Endothelial cell (in vitro differentiated cells): ENCODE measurements at regions not wholly inside any gene's neighbourhood (a gene's known extent, or its start where the extent isn't known, plus 50 kb on each side); places are given as distances from the start of the nearest gene placed in this dataset.

Source experiments
- DNase-seq: peaks from one replicate; pipeline ENCODE4 v3.0.0; 2021; ENCODE audit warnings: low spot score
- H3K27ac Mint-ChIP-seq: one replicate; pipeline ENCODE4 v1.8.0; 2021; ENCODE audit warnings: mixed read lengths, inconsistent platforms; ENCODE audit not compliant: unreplicated experiment
- H3K27me3 Mint-ChIP-seq: one replicate; pipeline ENCODE4 v1.8.0; 2021; ENCODE audit warnings: mild to moderate bottlenecking, moderate library complexity, mixed read lengths, inconsistent platforms; ENCODE audit not compliant: unreplicated experiment
- H3K36me3 Mint-ChIP-seq: one replicate; pipeline ENCODE4 v1.8.0; 2021; ENCODE audit warnings: mild to moderate bottlenecking, low read depth, mixed read lengths, inconsistent platforms; ENCODE audit not compliant: unreplicated experiment
- H3K4me1 Mint-ChIP-seq: one replicate; pipeline ENCODE4 v1.8.0; 2021; ENCODE audit warnings: mild to moderate bottlenecking, mixed read lengths, inconsistent platforms; ENCODE audit not compliant: unreplicated experiment
- H3K4me3 Mint-ChIP-seq: one replicate; pipeline ENCODE4 v1.8.0; 2021; ENCODE audit warnings: mild to moderate bottlenecking, mixed read lengths, inconsistent platforms; ENCODE audit not compliant: unreplicated experiment
- H3K9me3 Mint-ChIP-seq: one replicate; pipeline ENCODE4 v1.8.0; 2021; ENCODE audit warnings: mixed read lengths, inconsistent platforms; ENCODE audit not compliant: unreplicated experiment
- TF ChIP-seq, protein P1 (sequence below): fragments of 200-600 bp; sonication (generic); IDR thresholded peaks from one replicate; pipeline ENCODE4 v1.5.0; 2021; ENCODE audit warnings: antibody characterized with exemption; ENCODE audit not compliant: unreplicated experiment

DNA sequence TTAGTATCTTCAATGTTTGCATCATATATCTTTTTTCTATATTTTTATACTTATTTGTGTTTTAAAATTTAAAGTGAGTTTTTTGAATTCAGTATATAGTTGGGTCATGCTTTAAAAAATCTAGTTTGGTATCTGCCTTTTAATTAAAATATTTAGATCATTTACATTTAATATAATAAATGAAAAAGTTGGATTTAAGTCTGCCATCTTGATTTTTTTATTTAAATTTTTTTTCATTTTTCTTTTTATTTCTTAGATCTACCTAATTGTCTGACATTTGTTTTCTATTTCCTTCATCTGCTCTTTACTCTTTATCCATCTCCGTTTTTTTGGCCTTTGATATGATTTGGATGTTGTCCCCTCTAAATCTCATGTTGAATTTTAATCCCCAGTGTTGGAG, 50.0 kb upstream of the N4BP1 start:
- no peaks in the 10 kb centered on the region for H3K27me3 Mint-ChIP-seq
- no peaks in the 10 kb centered on the region for H3K9me3 Mint-ChIP-seq
- no peaks in the 10 kb centered on the region for H3K4me1 Mint-ChIP-seq
- no peak for DNase-seq
- no peak overlapping the region for H3K4me3 Mint-ChIP-seq
- TF ChIP-seq, protein P1, sequence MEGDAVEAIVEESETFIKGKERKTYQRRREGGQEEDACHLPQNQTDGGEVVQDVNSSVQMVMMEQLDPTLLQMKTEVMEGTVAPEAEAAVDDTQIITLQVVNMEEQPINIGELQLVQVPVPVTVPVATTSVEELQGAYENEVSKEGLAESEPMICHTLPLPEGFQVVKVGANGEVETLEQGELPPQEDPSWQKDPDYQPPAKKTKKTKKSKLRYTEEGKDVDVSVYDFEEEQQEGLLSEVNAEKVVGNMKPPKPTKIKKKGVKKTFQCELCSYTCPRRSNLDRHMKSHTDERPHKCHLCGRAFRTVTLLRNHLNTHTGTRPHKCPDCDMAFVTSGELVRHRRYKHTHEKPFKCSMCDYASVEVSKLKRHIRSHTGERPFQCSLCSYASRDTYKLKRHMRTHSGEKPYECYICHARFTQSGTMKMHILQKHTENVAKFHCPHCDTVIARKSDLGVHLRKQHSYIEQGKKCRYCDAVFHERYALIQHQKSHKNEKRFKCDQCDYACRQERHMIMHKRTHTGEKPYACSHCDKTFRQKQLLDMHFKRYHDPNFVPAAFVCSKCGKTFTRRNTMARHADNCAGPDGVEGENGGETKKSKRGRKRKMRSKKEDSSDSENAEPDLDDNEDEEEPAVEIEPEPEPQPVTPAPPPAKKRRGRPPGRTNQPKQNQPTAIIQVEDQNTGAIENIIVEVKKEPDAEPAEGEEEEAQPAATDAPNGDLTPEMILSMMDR = no peak
- no peaks in the 10 kb centered on the region for H3K36me3 Mint-ChIP-seq
- H3K27ac Mint-ChIP-seq = no peak overlapping the region
